Ishikawa (cell line): ENCODE measurements at regions not wholly inside any gene's neighbourhood (a gene's known extent, or its start where the extent isn't known, plus 50 kb on each side); places are given as distances from the start of the nearest gene placed in this dataset.
A peak's percentile ranks its signal among the peaks of the same experiment; 100 is the strongest.

Experiments
- CEBPB ChIP-seq: IDR thresholded peaks from 2 replicates; pipeline ENCODE4 v1.6.1; 2012
- EGR1 ChIP-seq: IDR thresholded peaks from 2 replicates; pipeline ENCODE4 v1.6.1; 2012
- EP300 ChIP-seq: IDR thresholded peaks from 2 replicates; pipeline ENCODE4 v1.6.1; 2012; ENCODE audit warnings: borderline replicate concordance
- FOXM1 ChIP-seq: IDR thresholded peaks from 2 replicates; pipeline ENCODE4 v1.6.1; 2012; ENCODE audit warnings: low read depth, borderline replicate concordance
- MAX ChIP-seq: IDR thresholded peaks from 2 replicates; pipeline ENCODE4 v1.6.1; 2012
- RAD21 ChIP-seq: IDR thresholded peaks from 2 replicates; pipeline ENCODE4 v1.6.1; 2012; ENCODE audit warnings: low read depth
- REST ChIP-seq: IDR thresholded peaks from 2 replicates; pipeline ENCODE4 v1.6.1; 2012; ENCODE audit warnings: low read depth, mild to moderate bottlenecking
- TAF1 ChIP-seq: IDR thresholded peaks from 2 replicates; pipeline ENCODE4 v1.6.1; 2012; ENCODE audit warnings: low read depth, mild to moderate bottlenecking
- TCF12 ChIP-seq: IDR thresholded peaks from 2 replicates; pipeline ENCODE4 v1.6.1; 2012; ENCODE audit warnings: low read depth
- TEAD4 ChIP-seq: IDR thresholded peaks from 2 replicates; pipeline ENCODE4 v1.6.1; 2012
- USF1 ChIP-seq: IDR thresholded peaks from 2 replicates; pipeline ENCODE4 v1.6.1; 2012
- YY1 ChIP-seq: IDR thresholded peaks from 2 replicates; pipeline ENCODE4 v1.6.1; 2012; ENCODE audit warnings: low read depth
- ZBTB7A ChIP-seq: IDR thresholded peaks from 2 replicates; pipeline ENCODE4 v1.6.1; 2012; ENCODE audit warnings: low read depth

GRCh38 chr6:40804905-40805304, 217.7 kb upstream of the LRFN2 start:
- TF ChIP-seq MAX (no peak), ZBTB7A (no peak), YY1 (no peak), TCF12 (no peak), USF1 (no peak), TAF1 (no peak), RAD21 (peak; percentile 27; the same call in 1 of the 2 replicates), EP300 (no peak), FOXM1 (no peak), CEBPB (no peak), TEAD4 (no peak), REST (no peak), EGR1 (no peak)
